Stimulated activated CD4-positive, alpha-beta T cell treated with anti-CD3 and anti-CD28 coated beads, Interleukin-15, amount 100 ng/mL, for 48 hours (primary cell): ENCODE measurements at regions not wholly inside any gene's neighbourhood (a gene's known extent, or its start where the extent isn't known, plus 50 kb on each side); places are given as distances from the start of the nearest gene placed in this dataset.
"Not testable (repeated sequence)": the region's sequence is repeated elsewhere in the genome, so short reads cannot be mapped to it uniquely, and the experiment has no call there.

ENCODE experiments used
- DNase-seq, 2 donors: peaks; one replicate each; pipeline ENCODE4 v3.0.0-alpha.2; 2020; ENCODE audit warnings: low read depth in 2 of 2

DNA sequence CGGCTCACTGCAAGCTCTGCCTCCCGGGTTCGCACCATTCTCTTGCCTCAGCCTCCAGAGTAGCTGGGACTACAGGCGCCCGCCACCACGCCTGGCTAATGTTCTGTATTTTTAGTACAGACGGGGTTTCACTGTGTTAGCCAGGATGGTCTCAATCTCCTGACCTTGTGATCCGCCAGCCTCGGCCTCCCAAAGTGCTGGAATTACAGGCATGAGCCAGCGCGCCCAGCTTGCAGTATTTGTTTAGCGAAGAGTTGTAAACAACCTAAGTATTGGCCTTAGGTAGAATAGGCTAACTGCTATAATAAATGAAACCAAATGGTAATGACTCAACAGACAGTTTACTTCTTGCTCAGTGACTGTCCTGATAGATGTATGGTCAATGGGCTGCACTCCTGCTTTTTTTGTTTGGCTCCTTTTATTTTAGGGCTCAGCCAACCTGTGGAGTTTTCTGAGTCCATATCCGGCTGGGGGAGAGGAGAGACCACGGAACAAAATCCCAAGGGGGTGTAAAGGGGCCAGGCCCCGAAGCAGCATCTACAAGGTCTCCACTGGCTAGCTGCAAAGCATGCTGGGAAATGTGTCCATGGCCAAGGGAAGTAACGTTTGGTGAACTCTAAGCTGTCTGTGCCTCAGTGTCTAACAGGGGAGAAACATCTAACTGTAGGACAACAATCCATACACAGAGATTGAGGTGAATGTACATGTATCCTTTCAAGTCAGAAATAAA lies 841.0 kb upstream of the ID2 start:
- no peak for DNase-seq

DNA sequence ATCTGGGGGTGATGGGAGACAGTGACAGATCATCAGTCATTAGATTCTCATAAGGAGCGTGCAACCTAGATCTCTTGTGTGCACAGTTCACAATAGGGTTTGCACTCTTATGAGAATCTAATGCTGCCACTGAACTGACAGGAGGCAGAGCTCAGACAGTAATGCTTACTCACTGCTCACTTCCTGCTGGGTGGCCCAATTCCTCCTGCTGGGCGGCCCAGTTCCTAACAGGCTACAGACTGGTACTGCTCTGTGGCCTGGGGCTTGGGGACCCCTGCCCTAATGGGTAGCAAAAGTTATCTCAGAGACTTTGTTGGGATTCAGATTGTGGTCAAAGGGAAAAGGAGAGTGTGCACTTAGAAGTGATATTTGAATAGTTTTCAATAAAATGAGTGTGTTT lies 840.1 kb upstream of the ID2 start:
- no peak for DNase-seq

DNA sequence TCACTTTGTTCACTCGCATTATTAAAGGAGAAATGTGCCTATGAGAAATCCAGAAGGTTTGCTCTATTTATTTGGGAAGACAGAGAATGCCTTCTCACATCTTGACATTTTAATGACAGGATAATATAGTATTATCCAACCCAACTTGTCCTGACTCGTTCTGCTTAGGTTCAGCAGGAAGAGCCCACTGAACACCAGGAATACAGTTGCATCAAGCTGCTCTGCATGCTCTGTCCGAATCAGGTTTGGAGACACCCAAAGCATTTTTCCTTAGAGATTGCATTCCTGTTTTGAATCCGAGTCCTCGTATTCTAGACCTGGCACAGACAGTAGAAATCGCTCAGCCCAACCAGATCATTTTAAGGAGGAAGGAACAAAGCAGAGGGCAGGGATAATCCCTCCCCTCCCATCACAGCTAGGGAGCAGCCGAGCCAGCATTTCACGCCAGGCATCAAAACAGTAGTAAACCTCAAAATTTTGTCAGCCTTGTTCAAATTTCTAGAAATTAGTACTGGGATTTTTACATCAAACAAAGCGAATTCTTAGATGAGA lies 837.4 kb upstream of the ID2 start:
- DNase-seq: no peak

DNA sequence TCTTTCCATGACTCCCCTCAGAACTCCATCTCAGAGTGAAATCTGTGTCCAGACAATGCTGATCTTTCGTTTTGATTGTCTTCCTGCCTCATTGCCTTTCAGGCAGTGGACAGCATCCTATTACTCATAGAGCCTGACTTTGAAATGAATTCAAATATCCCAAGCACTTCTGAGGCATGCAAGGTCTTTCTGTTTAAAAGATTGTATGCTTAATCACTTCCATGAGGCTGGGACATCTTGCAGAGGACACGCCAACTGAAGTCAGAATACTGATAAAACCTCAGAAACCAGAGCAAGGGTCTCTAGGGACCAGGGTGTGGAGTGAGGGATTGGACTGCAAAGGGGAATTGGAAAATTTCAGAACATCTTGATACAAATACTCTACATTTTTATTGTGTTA lies 836.5 kb upstream of the ID2 start:
- no peak for DNase-seq

DNA sequence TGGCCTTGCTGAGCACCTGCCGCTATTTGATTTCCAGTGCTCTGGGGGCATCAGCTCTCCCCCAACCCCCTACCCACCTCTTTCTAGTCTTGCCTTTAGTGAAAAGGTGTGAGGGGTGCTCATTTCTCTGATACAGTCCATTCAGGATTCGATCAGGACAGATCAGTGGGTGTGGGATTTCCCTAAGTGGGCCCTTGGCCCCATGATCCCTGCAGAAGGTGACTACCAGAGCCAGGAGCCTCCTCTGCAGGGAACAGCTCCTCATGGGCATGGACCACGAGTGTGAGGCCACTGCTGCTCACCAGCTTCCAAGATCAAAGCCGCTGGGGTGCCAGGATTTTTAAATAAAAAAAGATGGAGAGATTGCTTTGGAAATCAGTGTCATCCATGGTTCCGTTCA lies 835.2 kb upstream of the ID2 start:
- DNase-seq: no peak

DNA sequence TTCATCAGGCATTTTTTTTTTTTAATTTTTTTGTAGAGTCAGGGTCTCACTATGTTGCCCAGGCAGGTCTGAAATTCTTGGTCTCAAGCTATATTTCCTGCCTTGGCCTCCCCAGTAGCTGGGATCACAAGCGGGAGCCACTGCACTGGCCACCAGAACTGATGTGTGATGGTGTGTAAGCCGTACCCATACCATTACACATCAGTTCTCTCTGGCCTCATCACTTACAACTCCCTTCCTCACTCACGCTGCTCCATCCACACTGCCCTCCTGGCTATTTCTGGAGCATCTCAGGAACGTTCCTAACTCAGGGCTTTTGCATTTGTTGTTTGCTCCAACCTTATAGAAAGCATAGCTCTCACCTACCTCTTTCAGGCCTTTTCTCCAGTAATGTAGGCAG lies 834.5 kb upstream of the ID2 start:
- no peak for DNase-seq

DNA sequence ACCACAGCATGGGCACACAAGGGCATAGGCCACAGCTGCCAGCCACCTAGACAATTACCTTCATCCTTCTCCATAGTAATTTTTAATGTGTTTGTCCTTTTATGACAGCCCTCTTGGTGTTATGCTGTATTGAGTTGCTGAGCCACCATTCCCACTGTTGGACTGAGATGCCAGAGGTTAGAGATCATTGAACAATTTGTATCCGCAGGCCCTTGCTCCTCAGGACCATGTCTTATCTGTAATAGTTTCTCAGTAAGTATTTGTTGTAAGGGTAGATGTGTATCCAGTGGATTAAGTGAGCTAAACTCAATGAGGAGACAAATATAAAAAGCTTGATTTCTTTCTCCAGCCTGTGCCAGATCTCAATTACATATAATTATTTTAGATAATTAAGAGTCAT lies 832.8 kb upstream of the ID2 start:
- DNase-seq: no peak

DNA sequence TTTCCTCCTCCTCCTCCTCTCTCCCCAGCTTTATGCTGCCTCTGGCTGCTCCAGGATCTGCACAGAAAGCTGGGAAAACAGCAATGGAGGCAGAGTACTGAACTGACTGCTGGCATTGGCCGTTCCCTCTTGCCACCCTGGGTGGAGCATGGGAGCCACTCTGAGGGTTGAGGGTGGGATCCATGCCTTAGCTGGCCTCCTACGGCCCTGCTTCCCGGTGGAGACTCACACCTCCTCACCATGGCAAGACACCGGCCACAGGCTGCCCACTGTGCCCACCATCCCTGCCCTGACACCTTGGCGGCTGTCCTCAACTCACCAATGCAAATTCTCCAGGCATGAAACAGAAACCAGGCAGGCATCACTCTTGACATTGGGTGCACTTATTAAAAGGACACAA lies 832.3 kb upstream of the ID2 start:
- no peak for DNase-seq

DNA sequence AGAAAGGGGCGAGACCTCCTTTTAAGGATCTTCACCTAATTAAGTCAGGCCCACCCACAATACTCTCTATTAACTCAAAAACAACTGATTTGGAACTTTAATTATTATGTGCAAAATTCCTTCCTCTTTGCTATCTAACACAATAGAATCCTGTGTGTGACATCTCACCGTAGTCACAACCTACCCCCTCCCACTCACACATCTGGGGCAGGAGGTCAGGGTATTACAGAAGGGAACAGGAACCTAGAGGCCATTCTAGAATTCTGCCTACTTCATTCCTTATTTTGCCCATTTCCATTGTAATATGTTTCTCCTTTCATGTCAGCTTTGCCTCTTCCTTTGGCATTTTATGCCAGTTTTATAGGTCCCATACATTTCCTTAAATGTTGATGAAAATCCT lies 829.3 kb upstream of the ID2 start:
- no peak for DNase-seq

DNA sequence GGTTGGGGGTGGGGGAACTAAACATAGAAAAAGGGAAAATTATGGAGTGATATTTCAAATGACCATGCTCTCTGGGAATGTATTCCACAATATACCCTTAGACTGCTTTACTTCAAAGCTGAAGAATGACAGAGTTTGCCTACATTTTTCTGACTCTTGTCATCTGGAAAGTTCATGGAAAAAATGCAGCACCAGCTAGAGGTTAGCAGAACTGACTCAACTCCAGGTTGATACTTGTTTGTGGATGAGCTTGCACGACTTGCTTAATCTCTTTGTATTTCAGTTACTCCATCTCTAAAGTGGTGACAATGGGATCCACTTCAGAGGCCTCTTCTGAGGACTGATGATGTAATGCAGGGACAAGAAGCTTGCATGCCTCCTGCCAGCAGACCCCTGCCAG lies 824.0 kb upstream of the ID2 start:
- DNase-seq: no peak

DNA sequence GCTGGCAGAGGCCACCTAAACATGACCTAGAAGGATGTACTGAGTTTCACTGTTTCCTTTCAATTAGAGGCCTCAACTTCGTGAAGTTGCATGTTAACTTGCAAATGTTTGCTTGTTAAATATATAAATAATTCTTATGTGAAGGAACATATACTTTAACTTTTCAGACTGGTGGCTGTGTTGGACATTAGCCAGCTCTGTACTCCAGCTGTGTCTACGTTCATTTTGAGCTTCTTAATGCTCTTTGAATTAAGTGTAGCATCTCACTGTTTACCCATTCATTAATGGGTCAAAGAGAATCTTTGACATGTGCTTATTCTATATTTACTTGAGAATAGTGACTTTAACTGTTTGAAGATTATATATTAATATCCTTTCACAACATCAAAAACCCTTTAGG lies 823.2 kb upstream of the ID2 start:
- no peak for DNase-seq

DNA sequence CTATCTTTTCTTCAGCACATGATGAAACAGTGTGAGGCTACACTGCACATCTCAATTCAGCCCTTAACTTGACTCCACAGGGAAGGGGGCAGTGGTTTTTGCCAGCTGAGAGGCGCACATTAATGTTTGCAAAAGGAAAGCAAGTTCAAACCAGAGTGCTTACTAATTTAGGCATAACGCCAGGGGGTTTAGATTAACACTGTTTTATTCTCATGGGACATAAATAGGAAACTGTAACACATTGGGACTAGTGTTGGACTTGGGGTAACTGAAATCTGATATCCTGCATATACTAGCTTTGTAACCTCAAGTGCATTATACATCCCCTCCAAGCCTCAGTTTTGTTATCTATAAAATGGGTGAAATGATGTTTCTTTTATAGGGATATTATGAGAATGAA lies 821.2 kb upstream of the ID2 start:
- no peak for DNase-seq

DNA sequence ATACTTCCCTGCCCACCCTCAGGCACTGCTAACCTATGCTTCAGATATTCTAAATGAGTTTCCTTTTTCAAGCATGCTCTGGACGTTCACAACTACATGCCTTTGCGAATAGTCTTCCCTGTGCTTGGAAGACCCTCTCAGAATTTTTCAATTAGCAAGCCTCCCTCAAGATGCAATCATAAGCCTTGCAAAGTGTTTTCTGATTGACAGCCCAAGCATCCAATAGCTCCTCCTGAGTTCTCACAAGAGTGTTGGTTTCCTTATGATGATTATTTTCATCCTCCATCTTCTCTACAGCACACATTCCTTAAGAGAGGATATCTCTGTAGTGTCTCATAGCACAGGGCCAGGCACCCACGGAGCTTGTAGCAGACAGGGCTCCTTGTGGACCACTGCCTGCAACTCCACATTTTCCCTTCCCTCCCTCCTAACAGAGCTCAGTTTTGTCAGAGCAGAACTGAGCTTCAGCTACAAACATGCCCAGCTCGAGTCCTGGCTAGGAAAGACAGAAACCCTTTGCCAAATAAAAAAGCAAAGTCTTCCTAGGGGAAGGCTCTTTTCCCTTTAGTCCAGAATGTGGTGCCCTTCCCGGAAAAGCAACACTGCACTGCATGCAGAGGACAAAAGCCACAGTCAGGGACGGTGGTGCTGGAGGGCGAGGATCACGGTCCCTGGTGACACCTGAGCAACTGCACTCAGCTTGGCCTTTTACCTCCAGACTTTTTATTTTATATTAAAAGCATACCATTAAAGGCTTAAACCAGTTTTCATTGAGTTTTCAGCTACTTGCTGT lies 819.8 kb upstream of the ID2 start:
- DNase-seq: no peak

DNA sequence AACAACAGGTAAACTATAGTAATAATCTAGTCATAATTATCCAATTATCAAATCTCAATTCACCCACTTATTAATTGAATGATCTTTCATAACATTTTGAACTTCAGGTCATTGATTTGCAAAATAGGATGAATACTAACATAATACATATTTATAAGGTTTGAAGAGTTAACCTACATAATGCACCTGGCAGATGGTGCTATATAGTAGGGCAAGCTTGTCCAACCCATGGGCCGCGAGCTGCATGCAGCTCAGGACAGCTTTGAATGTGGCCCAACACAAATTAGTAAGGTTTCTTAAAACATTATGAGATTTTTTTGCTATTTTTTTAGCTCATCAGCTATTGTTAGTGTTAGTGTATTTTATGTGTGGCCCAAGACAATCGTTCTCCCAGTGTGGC lies 815.8 kb upstream of the ID2 start:
- no peak for DNase-seq

DNA sequence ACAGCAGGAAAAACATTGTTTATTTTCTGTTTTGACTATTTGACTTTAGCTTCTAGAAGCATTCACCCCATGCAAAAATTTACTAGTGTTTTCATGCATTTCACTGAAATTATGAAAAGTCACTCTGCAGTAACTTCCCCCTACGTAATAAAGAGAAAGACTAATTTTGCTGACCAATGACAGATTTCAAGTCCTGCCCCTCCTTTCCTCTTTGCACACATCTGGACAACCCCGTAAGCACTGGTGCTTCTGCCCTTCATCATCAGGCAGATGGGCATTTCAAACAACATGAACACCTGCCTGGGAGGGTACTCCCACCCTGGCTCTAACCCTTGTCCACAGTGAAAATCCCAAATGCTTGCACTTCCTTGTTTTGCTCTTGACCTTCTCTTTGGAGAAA lies 815.0 kb upstream of the ID2 start:
- DNase-seq: no peak

DNA sequence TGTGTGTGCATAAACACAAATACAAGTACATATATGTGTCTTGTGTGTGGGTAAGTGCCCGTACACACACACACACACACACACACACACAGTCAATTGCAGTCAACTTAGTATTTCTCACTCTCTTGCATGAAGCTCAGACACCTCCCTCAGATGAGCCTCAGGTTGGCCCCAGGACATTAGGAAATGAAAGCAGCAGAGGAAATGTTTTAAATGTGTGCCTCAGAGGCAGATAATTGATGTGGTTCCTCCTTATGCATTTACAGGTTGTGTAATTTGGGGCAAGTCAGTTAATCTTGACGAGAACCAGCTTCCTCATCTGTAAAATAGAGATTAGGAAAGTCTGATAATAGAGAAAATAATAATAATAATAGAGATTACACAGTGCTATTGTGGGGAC lies 814.0 kb upstream of the ID2 start:
- DNase-seq: no peak

DNA sequence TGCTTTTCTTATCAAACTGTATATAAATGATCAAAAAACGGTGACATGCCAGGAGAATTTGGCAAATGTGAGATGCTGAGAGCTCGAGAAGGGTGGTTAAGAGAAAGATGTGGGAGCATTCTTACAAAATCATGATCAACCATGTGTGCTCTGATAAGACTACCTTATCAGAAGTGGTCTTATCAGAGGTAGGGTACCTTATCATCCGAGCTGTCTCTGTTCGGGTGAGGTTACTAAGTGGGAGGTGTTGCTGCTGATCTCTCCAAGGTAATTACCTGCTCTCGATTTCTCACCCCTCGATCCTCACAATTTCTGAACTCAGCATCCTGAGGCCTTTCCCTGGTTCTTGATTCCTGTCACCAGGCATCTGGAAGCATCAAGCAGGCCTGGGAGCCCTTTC lies 813.0 kb upstream of the ID2 start:
- DNase-seq: no peak

DNA sequence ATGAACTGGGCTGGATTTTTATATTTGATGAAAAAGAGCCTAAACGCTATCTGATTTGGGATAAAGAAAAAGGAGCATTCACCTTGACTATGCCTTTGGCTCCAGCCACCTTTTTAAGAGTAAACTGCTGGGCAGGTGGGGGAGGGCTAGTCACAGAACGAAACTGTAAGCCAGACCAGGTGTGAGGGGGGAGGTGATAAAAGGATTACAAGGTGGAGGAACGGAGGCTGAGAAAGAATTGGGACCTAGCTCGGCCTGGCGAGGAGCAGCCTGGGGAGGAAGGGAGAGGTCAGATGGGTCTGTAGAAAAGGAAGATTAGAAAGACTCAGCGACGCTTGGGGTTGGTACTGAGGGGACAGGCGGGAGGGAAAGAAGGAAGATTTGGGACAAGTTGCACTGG lies 805.4 kb upstream of the ID2 start:
- not testable (repeated sequence) for DNase-seq

DNA sequence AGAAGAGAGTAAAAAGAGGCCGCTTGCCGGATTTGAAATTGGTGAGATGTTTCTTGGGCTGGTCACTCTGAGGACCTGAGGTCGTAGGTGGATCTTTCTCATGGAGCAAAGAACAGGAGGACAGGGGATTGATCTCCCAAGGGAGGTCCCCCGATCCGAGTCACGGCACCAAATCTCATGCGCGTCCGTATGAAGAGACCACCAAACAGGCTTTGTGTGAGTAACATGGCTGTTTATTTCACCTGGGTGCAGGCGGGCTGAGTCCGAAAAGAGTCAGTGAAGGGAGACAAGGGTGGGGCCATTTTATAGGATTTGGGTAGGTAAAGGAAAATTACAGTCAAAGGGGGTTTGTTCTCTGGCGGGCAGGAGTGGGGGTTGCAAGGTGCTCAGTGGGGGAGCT lies 803.6 kb upstream of the ID2 start:
- not testable (repeated sequence) for DNase-seq

DNA sequence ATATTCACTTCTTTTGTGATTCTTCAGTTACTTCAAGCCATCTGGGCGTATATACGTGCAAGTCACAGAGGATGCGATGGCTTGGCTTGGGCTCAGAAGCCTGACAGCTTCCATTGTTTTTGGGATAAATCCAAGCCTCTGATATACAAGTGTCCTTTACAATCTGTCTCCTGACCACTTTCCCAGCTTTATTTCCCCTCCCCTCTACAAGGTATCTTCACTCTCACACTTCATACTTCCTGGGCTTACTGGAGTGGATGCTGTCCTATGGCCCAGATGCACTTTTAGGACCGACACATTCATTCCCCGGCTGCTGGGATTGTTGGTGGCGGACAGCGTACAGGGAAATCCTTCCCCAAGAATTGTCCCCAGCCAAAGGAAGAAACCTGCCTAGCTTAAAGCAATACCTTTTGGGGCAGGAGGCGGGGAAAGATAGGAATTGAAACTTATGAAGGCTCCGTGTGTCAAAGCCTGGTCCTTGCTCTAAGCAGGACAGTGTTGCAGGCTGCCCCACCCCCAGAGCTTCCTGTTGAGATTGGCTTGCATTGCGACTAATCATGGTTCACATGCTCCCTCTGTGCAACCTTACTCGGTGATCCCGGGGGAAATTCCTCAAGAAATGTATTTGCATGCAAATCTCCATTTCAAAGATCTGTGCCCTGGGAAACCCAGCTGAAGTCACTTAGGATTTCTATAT lies 802.9 kb upstream of the ID2 start:
- DNase-seq: no peak

DNA sequence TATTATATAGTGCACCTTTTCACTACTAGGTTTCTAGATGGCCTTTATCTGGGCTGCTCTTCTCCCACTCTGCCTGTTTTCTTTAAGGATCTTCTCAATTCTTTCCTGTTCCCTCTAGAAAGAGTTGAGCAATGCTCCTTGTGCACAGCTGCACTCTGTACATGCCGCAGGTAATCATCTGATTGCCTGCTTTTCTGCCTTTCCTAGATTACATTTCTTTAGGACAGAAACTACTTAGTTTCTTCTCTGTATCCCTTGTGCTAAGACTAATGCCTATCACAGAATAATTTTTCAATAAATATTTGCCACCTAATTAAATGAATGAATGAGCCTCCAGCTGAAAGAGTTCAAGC lies 802.4 kb upstream of the ID2 start:
- DNase-seq: no peak

DNA sequence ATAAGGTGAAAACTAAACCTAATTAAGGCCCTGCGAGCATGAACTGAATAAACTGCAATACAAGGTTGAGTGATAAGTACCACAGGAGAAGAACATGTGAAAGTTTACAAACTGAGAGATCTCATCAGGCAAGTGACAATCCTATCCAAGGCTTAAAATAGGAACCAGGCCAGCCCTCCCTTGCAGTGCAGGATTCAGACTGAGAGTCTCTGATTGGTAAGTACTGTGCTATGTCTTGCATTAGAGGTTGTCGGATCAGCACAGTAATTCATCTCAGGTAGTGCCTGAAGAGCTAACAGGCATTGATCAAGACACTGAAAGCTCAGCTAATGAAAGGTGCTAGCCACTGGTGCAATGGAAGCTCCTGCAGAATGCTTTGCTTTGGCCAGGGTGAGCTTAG lies 801.7 kb upstream of the ID2 start:
- no peak for DNase-seq

DNA sequence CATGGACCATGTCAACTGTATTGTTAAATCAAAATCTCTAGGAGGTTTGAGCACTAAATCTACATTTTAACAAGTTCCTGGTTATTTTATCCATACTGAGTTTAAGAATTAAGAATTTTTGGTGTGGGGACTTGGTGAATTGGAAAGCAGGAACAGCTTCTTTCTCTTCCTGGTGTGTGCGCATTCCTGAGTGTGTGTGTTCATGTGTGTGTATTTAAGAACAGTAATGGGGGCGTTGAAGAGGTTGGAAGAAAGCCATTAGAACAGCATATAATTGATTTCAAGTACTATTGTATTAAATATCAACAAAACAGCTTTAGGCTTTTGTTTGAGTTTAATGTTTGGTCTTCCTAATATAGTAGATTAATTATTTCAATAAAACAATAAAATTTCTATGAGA lies 801.3 kb upstream of the ID2 start:
- no peak for DNase-seq
